Lower leg skin (tissue), 4 donors: ENCODE measurements at regions not wholly inside any gene's neighbourhood (a gene's known extent, or its start where the extent isn't known, plus 50 kb on each side); places are given as distances from the start of the nearest gene placed in this dataset.

Source experiments
- DNase-seq, 2 donors: peaks; one replicate each; pipeline ENCODE4 v3.0.0-alpha.2; 2019; ENCODE audit warnings: low spot score in 2 of 2
- H3K4me3 ChIP-seq: fragments of 200-600 bp; sonication (generic); 2 replicates; pipeline ENCODE4 v1.5.1; 2017; ENCODE audit warnings: mild to moderate bottlenecking, low read depth; ENCODE audit not compliant: poor library complexity, severe bottlenecking
- POLR2A ChIP-seq, 2 donors: fragments of 450-650 bp; IDR thresholded peaks; one replicate each; pipeline ENCODE4 v1.6.1; 2016 to 2017; ENCODE audit warnings: antibody characterized with exemption in 2 of 2, mild to moderate bottlenecking in 1 of 2, moderate library complexity in 1 of 2
- WGBS, 2 donors: methylation state at CpG; one replicate each; pipeline ENCODE4 v1.1.5; 2018; 5-methylcytosine and 5-hydroxymethylcytosine counted together
- intact Hi-C: fragments of 100-400 bp; cut with DNase I; formaldehyde crosslinking; loops from one replicate; pipeline ENCODE4 v1.15.0; 2023; ENCODE audit warnings: low total_unique reads
- TF ChIP-seq, protein P1 (sequence below), 3 donors: fragments of 450-650 bp; IDR thresholded peaks; one replicate each; pipeline ENCODE4 v1.5.1; 2016; ENCODE audit warnings: antibody characterized with exemption in 3 of 3, mild to moderate bottlenecking in 3 of 3, moderate library complexity in 2 of 3

DNA sequence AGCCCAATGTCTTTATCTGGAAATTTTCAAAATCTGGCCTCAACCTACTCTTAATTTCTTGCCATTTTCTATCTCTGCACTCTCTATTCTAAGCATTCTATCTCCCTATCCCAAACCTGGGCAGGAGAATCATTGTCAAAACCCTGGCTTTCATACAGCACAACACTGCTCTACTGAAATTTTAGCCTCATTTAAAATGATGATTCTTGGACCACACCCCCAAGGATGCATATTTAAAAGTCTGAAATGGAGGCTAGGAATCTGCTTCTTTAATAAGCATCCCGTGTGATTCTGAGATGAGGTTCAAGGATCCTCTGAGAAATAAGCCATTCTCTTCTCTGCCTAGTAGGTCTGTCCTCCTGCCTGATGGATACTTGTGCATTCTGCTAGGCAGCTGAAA is 50.8 kb upstream of the EGR2 start:
- WGBS, 2 donors = 90 to 94% methylated on average over 1 of the region's 1 CpG
- TF ChIP-seq, protein P1, sequence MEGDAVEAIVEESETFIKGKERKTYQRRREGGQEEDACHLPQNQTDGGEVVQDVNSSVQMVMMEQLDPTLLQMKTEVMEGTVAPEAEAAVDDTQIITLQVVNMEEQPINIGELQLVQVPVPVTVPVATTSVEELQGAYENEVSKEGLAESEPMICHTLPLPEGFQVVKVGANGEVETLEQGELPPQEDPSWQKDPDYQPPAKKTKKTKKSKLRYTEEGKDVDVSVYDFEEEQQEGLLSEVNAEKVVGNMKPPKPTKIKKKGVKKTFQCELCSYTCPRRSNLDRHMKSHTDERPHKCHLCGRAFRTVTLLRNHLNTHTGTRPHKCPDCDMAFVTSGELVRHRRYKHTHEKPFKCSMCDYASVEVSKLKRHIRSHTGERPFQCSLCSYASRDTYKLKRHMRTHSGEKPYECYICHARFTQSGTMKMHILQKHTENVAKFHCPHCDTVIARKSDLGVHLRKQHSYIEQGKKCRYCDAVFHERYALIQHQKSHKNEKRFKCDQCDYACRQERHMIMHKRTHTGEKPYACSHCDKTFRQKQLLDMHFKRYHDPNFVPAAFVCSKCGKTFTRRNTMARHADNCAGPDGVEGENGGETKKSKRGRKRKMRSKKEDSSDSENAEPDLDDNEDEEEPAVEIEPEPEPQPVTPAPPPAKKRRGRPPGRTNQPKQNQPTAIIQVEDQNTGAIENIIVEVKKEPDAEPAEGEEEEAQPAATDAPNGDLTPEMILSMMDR (IDR thresholded peaks at IDR 0.05) = no peak
- no peak for TF ChIP-seq POLR2A (IDR thresholded peaks at IDR 0.05)
- no peak overlapping the region for H3K4me3 ChIP-seq
- no peak for DNase-seq
- intact Hi-C loops = no loop called here

DNA sequence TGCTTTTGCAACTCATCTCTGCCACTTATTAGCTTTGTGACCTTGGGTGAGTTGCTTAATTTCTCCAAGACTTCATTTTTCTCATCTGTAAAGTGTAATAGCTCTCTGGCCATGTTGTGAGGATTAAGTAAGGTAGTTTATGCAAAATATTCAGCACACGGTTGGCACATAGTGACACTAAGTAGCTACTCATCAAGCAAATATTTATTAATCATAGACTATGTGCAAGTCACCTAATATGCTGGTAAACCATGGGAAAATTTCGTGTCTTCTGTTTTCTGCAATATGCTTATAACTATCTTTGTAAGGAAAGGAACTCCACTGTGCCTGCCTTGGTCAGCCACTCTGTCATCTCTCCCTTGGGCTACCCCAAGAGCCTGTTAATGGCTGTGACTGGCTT is 50.3 kb upstream of the EGR2 start:
- no peak overlapping the region for H3K4me3 ChIP-seq
- intact Hi-C loops = no loop called here
- TF ChIP-seq, protein P1 (IDR thresholded peaks at IDR 0.05) = no peak
- no peak for TF ChIP-seq POLR2A (IDR thresholded peaks at IDR 0.05)
- DNase-seq = no peak
- WGBS, 2 donors = 61 to 63% methylated on average over 2 of the region's 2 CpGs
